Choroid plexus epithelial cell (primary cell): ENCODE measurements at regions not wholly inside any gene's neighbourhood (a gene's known extent, or its start where the extent isn't known, plus 50 kb on each side); places are given as distances from the start of the nearest gene placed in this dataset.

ENCODE experiments used
- DNase-seq: peaks from one replicate; pipeline ENCODE4 v3.0.0-alpha.2; 2010; ENCODE audit warnings: low read depth
- H3K4me3 ChIP-seq: 2 replicates; pipeline ENCODE4 v1.5.1; 2011; ENCODE audit warnings: low read depth, mild to moderate bottlenecking, control low read depth, low read length, moderate library complexity
- CTCF ChIP-seq: conservative IDR thresholded peaks from 2 replicates; pipeline ENCODE4 v1.5.1; 2011; ENCODE audit warnings: low read depth, mild to moderate bottlenecking, control low read depth, inconsistent platforms, low read length, moderate library complexity

DNA sequence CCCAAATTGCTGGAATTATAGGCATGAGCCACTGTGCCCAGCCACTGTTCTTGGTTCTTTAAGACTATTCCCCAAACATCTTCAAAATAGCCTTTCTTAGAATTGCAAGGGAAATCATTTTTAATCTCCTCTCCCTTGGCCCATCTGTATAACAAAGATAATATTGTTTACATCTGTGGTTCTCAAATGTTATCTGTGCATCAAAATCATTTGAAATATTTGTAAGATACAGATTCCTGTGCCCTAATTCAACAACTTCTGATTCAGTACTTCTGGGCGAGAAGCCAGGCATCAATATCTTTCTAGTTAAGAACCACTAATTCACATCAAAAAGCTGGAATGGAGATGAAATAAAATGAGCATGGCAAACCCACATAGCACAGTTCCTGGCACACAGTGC, 83.0 kb downstream of the TMPRSS5 start:
- DNase-seq, result peak; percentile 10
- H3K4me3 ChIP-seq, result no peak overlapping the region
- TF ChIP-seq CTCF, result no peak

DNA sequence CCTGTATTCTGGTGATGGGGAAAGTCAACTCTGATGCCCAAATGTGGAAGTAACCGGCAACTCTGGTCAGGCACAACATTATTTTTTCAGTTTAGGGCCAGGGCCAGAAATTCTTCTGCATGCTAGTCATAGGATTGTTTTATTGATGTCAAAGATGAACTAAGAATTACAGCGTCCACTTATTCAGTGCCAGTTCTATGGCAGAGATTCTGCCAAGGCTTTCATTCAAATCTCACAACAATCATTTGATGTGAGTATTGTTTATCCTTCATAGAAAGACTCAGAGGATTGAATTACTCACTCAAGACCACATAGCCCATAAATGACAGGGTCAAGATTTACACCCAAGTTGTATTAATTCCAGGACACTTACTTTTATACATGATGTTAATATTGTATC, 87.7 kb downstream of the TMPRSS5 start:
- TF ChIP-seq CTCF, result no peak
- no peak overlapping the region for H3K4me3 ChIP-seq
- peak; percentile 11 for DNase-seq

DNA sequence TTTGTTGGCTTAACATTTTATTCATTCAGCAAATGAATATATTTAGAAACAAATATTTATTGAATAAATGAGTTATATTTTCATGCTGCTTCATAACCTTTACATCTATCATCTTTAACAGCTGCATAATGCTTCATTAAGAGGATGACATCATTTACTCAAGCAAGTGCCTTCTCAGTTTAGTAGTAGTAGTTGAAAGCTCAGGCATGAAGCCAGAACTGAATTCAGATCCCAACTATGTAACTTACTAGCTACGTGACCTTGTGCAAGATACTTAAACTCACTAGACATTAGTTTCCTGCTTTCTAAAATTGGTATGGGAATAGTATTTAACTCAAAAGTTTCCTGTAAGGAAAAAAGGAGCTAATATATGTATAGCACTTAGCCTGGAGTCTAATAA, 90.3 kb downstream of the TMPRSS5 start:
- DNase-seq, result peak; percentile 33
- no peak overlapping the region for H3K4me3 ChIP-seq
- no peak for TF ChIP-seq CTCF

- no peak overlapping the region for H3K4me3 ChIP-seq
- no peak for DNase-seq
- no peak for TF ChIP-seq CTCF
These were observed 91.0 kb downstream of the TMPRSS5 start for GRCh38 chr11:113615098-113615497.

DNA sequence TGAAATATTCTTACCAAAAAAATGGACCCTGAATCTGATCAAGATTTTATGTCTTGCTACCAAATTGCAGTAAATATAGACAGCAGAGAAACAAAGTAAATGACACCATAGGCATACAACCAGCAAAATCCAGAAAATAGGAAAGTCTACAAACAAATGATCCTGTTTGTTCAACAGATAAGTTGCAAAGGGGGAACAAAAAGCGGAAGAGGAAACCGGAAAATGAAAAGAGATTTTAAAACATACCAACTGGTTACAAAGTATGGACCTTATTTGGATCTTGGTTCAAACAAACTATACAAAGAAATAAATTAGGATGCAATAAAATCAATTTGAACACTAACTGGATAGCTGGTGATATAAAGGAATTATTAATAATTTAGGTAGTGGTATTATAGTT, 92.0 kb downstream of the TMPRSS5 start:
- H3K4me3 ChIP-seq, result no peak overlapping the region
- no peak for TF ChIP-seq CTCF
- DNase-seq, result no peak

DNA sequence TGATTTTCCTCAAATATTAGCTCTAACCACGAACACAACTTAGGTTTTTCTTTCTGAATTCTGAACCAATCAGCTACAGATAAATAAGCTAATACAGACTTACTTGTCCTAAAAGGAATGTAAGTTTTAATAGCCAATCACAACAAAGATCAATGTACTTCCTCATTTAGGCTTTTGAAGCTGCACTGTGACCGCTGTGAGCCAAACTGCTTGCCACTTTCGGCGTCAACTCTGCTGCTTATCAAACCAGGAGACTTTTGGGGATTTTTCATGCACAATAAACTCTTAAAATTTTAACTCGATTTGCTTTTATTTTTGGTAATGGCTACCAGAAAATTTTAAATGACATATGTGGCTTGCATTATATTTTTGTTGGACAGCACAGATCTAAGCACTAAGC, 92.5 kb downstream of the TMPRSS5 start:
- no peak overlapping the region for H3K4me3 ChIP-seq
- DNase-seq, result no peak
- TF ChIP-seq CTCF, result no peak

- no peak for DNase-seq
These were observed 101.9 kb downstream of the TMPRSS5 start for GRCh38 chr11:113604186-113604585.

More at GRCh38 chr11:113604186-113604585, 101.9 kb downstream of the TMPRSS5 start:
- TF ChIP-seq CTCF, result no peak
- H3K4me3 ChIP-seq, result no peak overlapping the region
